EL (cell line): ENCODE measurements at regions not wholly inside any gene's neighbourhood (a gene's known extent, or its start where the extent isn't known, plus 50 kb on each side); places are given as distances from the start of the nearest gene placed in this dataset.

Experiments used
- DNase-seq: peaks from one replicate; pipeline ENCODE4 v3.0.0-alpha.2; 2016

- DNase-seq, result no peak
These were observed 264.4 kb upstream of the SIX2 start for GRCh38 chr2:45273412-45274249.

- no peak for DNase-seq
These were observed 263.5 kb upstream of the SIX2 start for GRCh38 chr2:45272549-45273265.

- DNase-seq, result peak; percentile 59
These were observed 260.0 kb upstream of the SIX2 start for GRCh38 chr2:45269149-45269793.

- no peak for DNase-seq
These were observed 259.4 kb upstream of the SIX2 start for GRCh38 chr2:45268631-45269030.

- DNase-seq, result no peak
These were observed 258.0 kb upstream of the SIX2 start for GRCh38 chr2:45267062-45267792.

GRCh38 chr2:45265336-45265735 lies 256.1 kb upstream of the SIX2 start:
- DNase-seq, result no peak

- DNase-seq, result peak; percentile 73
These were observed 255.3 kb upstream of the SIX2 start for GRCh38 chr2:45264227-45265225.

- peak; percentile 86 for DNase-seq
These were observed 253.9 kb upstream of the SIX2 start for GRCh38 chr2:45263147-45263546.

- no peak for DNase-seq
These were observed 252.5 kb upstream of the SIX2 start for GRCh38 chr2:45261746-45262145.

- DNase-seq, result no peak
These were observed 251.7 kb upstream of the SIX2 start for GRCh38 chr2:45260946-45261345.

- DNase-seq, result no peak
These were observed 250.4 kb upstream of the SIX2 start for GRCh38 chr2:45259547-45260160.

GRCh38 chr2:45259138-45259537 lies 249.9 kb upstream of the SIX2 start:
- DNase-seq, result no peak

GRCh38 chr2:45258311-45258710 lies 249.1 kb upstream of the SIX2 start:
- DNase-seq, result no peak

- no peak for DNase-seq
These were observed 248.6 kb upstream of the SIX2 start for GRCh38 chr2:45257820-45258219.

- DNase-seq, result no peak
These were observed 247.8 kb upstream of the SIX2 start for GRCh38 chr2:45256867-45257641.

GRCh38 chr2:45256173-45256866 lies 247.1 kb upstream of the SIX2 start:
- no peak for DNase-seq

- no peak for DNase-seq
These were observed 246.3 kb upstream of the SIX2 start for GRCh38 chr2:45255563-45255962.

- DNase-seq, result no peak
These were observed 244.8 kb upstream of the SIX2 start for GRCh38 chr2:45254025-45254424.

GRCh38 chr2:45253151-45253550 lies 243.9 kb upstream of the SIX2 start:
- DNase-seq, result no peak

- no peak for DNase-seq
These were observed 240.9 kb upstream of the SIX2 start for GRCh38 chr2:45250176-45250575.
